GM18502 (cell line): ENCODE measurements at regions not wholly inside any gene's neighbourhood (a gene's known extent, or its start where the extent isn't known, plus 50 kb on each side); places are given as distances from the start of the nearest gene placed in this dataset.
"Not testable (repeated sequence)": the region's sequence is repeated elsewhere in the genome, so short reads cannot be mapped to it uniquely, and the experiment has no call there.

Experiments used
- ATAC-seq: cut with Tn5 transposase; IDR thresholded peaks from one replicate; pipeline ENCODE4 v1.9.1; 2021; ENCODE audit warnings: mild to moderate bottlenecking; ENCODE audit not compliant: unreplicated experiment, poor library complexity

DNA sequence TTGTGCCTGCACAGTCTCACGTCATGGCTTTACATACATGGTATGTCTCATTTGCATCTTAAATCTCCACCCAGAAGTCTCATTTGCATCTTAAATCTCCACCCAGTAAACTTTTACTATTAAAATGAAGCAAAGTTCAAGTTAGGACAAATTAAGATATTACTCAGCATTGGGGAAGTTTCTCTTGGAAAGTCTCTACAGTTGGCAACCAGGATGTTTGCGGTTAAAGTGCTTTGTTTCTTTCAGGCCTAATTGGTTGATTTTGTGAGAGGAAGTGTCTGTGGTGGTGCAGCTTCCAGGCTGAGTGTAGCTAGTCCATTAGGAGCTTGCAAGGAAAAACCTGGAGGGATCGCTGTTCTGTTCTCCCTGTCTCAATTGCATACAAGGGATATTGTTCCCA is 1373.3 kb upstream of the GOT2 start:
- ATAC-seq, result no peak

DNA sequence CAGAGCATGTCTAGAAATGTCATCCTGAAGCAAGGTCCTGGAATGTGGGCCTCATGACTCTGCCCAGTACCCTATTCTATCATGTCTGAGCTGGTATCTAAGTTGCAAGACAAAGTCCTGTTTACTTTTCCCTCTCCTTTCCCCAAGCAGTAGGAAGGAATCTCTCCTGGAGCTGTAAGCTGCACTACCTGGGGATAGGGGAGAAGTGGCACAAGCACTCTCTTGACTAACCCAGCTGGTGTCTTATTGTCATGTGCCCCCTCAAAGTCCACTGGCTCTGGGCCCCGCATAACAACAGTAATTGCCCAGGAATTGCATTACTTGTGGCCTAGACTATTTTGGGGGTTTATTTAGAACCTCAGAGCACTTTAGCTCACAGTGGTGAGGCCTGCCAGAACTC is 1366.3 kb upstream of the GOT2 start:
- no peak for ATAC-seq

DNA sequence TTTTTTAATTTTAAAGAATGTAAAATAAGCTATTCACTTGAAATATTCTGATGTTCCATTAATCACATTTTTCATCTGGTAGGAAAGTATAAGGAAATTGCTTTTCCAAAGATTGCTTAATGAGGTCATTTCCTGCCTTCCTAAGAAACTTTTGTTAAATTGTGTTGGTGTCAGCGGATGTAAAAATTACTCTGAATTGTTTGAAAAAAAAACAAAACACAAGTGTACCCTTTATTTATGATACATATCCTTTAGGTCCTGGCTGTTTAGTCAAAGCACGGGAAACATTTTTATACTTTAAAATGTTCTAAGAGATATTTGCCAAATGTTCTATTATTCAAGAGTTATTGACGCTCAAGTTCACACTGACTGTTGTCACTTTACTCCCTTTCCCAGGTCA is 1357.4 kb upstream of the GOT2 start:
- no peak for ATAC-seq

DNA sequence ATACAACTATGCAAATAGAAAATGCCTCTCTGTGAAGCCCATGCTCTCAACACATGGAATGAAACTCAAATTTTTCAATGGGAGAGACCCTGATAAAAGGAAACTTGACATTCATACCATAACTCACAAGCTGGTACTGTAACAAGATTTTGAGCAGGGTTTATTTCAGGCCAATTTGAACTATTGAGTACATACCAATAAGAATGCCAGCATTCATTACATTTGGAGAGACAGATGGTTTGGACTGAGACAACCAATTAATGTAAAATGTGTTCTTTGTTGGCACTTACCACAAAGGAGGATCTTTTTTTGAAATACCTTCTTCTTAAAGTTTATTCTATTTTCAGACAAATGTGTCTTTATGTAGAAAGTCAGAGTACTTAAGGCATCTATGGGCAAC is 1357.0 kb upstream of the GOT2 start:
- no peak for ATAC-seq

DNA sequence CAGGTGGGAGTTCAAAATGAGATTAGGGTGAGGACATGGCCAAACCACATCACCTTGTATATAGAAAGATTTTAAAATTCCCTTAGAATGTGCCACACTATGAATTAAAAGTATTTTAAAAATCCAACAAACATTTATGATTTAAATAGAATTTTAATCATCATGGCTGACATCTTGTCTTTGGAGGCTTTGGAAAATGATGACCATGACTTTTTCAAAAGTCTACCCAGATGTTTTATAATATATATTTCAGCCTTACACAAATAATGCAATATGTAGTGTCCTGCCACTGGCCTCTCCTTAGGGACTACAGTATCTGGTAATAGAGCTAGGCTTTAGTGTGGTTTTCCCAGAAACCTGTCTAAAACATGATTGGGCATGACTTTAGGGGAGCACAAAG is 1353.4 kb upstream of the GOT2 start:
- ATAC-seq, result no peak

DNA sequence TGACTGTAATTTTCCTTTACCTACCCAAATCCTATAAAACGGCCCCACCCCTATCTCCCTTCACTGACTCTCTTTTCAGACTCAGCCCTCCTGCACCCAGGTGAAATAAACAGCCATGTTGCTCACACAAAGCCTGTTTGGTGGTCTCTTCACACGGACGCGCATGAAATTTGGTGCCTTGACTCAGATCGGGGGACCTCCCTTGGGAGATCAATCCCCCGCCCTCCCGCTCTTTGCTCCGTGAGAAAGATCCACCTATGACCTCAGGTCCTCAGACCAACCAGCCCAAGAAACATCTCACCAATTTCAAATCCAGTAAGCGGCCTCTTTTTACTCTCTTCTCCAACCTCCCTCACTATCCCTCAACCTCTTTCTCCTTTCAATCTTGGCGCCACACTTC is 1344.7 kb upstream of the GOT2 start:
- ATAC-seq, result not testable (repeated sequence)

DNA sequence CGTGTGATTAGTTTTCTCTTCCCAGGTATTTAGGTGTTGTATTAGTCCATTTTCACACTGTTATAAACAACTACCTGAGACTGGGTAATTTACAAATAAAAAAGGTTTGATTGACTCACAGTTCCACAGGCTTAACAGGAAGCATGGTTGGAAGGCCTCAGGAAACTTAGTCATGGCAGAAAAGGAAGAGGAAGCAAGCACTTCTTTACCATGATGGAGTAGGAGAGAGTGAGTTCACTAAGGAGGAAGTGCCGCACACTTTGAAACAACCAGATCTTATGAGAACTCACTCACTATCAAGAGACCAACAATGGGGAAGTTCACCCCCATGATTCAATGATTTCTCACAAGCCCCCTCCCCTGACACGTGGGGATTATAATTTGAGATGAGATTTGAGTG is 1343.7 kb upstream of the GOT2 start:
- no peak for ATAC-seq

DNA sequence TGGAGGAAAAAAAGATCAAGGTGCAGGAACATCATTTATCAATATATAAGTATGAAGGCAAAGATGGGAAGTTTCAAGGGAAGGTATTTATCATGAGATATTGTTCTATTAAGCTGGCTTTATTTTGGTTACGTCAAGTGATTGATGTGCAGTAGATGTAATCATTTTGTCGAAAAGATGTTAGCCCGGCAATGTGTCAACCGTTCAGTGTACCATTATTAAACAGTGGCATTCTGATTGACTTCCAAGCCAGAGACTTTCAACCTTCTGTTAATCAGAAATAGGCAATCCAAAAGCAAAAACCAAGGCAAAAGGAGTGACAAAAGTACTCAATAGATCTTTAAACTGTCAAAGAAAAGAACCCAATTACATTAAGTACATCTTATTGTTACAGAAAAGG is 1340.3 kb upstream of the GOT2 start:
- no peak for ATAC-seq

DNA sequence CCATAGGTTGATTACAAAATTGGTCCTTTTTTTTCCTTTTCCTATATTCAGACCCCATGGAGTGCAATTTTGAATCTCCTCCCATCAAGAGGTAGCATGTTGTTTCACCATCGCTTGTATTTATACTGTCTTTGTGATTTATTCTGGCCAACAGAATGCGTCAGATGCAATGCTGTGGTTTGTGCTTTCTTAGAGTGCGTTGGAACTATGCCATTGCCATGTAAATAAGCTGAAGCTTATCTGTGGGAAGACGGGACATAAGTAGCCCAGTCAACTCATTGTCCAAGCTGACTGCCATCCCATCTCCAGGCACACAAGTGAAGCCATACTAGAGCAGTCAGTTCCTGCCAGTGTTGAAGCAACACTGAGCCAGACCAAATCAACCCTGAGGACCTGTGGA is 1339.3 kb upstream of the GOT2 start:
- ATAC-seq, result no peak

DNA sequence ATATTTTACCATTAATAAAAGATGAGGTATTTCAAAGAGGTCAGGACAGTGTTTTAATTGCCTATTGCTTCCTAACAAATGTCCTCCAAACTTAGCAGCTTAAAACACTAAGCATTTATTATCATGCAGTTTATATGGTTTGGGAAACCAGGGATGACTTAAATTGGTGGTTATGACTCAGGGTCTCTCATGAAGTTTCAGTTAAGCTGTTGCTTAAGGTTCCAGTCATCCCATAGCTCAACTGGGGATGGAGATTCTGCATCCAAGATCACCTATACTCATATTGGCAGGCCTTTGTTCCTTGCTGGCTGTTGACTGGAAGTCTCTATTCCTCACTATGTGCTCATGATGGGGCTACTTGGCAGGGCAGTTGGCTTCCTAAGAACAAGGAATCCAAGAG is 1329.9 kb upstream of the GOT2 start:
- ATAC-seq, result no peak

DNA sequence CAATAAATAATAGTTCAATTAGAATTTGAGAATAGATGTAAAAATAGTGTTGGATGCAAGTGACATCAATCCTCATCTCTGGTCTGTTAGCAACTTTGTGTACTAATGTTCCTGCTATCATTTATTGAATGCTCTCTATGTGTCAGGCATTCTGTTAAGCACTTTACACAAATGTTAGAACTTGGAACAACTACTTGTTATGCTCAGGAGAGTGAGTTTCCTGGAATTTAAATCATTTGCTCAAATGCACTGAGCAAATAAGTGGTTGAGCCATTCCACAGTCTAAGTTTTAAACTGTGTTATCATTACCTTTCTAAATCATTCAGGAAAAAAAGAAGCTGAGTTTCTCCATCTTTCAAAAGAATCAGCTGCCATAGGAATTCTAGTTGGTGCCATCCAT is 1327.3 kb upstream of the GOT2 start:
- ATAC-seq, result no peak

DNA sequence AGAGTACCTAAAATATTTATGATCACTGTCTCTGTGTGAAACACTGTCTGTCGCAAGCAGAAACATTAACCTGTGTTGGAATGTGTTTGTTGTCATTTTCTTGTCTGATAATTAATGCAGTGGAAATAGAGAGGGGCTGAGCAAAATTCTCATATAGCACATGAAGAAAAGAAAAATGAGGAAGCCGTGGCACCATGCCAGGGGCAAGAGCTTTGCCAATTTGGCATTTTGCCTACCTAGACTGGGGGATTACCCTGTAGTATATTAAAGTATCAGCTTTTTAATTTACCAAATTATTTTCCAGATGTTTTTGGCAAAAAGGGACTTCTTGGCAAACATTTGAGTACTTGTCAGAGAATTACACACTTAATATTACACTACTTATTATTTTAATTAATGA is 1326.6 kb upstream of the GOT2 start:
- no peak for ATAC-seq

DNA sequence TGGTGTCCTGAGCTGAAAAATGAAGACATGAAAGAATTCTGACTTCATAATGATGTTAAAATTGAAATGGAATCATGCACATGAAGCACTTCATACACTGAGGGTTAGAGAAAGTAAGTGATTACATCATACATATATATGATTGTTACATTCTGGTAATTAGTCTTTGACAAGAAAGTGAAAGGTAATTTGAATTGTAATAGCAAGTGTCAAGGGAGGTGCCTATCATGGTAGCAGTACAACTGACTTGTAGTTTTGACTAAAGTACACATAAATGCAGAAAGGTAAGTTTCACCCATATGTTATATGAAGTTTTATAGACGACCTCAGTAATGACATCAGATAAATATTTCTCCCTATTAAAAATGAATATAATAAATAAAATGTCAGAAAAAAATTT is 1325.0 kb upstream of the GOT2 start:
- no peak for ATAC-seq

DNA sequence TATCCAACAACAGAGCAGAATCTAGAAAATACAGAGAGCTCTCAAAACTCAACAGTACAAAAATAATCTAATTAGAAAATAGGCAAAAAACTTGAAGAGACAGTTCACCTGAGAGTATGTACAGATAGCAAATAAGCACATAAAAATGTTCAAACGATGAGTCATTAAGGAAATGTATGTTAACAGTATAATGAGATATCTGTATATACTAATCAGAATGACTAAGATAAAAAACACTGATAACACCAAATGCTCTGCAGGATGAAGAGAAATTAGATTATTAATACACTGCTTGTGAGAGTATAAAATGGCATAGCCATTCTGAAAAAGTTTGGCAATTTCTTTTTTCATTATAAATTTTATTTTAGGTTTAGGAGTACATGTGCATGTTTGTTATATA is 1307.6 kb upstream of the GOT2 start:
- ATAC-seq, result no peak

DNA sequence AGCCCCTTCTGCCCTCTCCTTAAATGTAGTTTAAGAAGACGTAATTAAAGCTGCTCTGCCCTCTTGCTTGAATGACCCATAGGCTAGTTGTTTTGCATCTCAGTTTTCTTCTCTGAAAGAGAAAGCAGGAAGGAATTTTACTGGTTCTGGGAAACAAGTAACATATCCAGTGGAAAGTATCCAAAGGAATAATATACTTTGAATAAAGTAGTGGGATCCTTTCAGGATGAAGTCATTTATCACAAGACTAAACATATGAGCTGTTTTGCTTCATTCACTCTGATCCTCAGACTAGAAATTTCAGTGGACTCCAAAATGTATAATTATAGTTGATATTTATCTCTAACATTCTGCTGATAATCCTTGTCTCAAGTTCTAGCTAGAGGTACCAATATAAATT is 1297.6 kb upstream of the GOT2 start:
- ATAC-seq, result no peak

DNA sequence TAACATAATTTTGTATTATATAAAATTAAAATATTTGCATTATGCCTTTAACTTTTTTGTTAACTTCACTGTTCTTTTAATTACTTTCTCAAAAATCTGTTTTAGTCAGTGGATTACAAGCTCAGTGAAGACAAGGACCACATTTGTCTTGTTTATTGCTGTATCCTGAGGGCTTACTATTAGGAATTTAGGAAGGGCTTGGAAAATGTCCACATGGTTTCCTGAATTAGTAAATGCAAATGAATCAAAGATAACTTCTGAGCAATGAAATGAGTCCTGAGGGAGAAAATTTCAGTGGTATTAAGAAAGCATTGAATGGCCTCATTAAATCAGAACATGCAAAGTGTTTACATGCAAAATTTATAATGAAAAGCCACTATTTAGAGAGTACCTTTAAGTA is 1293.2 kb upstream of the GOT2 start:
- ATAC-seq, result no peak

DNA sequence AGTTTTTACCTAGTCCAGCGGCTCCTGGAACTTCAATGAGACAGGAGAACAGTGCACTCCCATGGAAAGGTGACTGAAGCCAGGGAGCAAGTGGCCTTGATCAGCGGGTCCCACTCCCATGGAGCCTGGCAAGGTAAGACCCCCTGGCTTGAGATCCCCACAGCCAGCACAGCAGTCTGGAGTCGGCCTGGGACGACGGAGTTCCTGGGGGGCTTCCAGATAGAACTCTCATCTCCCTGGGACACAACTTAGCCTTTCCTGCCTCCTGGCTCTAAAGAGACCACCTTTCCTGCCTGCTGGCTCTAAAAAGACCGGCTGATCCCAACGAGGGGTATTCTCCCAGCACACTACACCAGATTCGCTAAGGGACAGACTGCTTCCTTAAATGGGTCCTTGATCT is 1279.0 kb upstream of the GOT2 start:
- ATAC-seq, result no peak

DNA sequence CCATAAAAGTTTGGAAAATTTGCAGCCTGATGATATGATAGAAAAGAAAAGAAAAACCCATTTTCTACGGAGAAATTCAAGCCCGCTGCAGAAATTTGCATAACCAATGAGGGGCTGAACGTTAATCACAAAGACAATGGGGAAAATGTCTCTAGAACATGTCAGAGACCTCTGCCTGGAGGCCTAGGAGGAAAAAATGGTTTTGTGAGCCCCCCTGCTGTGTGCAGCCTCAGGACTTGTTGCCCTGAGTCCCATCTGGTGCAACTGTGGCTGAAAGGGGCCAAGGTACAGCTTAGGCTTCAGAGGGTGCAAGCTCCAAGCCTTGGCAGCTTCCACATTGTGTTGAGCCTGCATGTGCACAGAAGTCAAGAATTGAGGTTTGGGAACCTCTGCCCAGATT is 1267.4 kb upstream of the GOT2 start:
- no peak for ATAC-seq

DNA sequence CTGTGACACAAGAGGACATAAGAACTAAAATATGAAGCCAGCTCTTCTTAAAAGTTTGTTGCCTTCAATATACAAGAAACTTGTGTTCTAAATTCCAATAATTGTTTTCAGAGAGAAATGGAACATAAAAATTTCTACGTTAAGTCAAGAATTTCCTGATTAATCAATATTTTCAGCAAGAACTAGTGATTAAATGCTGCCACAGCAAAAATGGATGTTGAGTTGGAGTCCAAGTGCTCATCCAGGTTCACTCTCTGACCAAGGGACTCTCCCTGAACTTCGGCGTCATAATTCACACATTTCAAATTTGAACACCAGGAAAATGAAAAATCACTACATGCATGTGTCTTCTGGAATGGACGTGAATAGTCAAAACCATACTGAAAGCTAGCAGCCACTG is 1263.6 kb upstream of the GOT2 start:
- ATAC-seq, result no peak

DNA sequence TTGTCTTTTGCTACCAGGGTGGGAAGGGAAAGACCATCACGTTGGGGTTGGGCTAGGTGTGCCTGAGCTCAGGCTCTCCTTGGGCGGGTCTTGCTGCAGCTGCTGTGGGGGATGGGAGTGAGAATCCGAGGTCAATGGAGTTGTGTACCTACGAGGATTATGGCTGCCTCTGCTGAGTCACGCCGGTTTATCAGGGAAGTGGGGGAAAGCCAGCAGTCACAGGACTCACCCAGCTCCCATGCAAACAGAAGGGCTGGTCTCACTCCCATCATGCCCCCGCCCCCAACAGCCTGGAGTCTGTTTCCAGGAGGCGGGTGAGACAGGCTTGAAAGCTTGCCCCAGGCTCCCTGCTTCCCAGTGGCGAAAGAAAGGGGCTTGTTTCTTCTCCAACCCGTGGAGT is 1259.0 kb upstream of the GOT2 start:
- no peak for ATAC-seq

DNA sequence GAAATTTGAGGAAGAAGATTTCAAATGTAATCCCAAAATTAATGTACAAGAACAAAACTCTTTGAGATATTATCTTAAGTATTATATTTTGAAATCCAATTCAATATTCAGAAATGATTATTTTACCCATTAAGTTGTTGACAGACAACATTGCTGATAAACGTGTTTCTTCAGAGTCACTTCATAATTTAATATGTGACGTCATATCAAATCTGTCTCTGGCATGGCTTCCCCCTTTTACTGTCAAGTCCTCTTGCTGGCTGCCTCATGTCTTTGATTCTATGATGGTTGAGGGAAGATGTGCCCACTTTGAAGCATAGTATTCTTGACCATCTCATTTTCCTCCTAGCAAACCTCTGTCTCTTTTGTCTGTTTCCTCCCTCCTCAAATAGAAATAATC is 1257.1 kb upstream of the GOT2 start:
- no peak for ATAC-seq

DNA sequence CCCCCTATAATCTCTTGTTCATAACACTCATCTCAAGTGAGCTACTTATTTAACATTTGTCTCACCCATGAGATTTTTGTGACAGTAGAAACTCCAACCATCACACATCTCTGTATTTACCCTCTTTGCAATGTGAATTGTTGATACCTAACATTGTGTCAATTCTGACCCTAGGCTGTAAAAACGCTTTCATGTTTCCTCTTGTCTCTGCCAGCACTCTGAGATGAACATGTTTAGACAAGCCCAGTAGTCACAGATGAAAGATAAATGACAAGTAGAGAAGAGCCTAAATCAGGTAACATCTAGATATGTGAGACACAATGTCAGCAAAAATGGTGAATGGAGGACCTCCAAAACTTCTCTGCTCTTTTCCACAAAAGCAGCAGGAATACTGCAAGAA is 1254.5 kb upstream of the GOT2 start:
- ATAC-seq, result no peak

DNA sequence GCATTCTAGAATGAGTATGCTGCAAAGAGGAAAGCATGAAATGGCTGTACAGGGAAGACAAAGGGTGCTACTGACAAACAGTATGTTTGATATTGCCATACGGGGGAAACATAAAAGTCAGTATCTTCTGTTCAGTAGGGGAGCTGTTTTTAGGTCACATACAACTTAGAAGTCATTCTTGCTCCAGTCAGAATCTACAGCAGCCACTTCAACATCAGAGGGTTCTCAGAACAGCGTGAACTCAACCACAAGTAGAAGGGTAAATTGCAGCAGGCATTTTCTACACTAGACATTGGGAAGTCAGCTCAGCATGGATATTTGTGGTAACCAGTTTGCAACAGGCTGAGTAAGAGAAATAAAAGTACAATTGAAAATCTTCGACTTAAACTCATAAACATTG is 1241.8 kb upstream of the GOT2 start:
- no peak for ATAC-seq

DNA sequence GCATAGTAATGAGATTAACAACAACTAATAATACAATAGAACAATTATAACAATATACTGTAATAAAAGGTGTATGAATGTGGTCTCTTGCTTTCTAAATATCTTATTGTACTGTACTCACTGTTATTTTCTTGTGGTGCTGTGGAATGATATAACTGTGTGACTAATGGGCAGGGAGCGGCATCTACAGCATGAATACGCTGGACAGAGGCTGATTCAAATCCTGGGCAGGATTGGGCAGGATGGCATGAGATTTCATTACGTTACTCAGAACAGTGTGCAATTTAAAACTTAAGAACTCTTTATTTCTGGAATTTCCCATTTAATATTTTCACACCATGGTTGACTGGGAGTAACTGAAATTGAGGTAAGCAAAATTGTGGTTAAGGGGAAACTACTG is 1239.8 kb upstream of the GOT2 start:
- ATAC-seq, result no peak
